Skin of body (tissue), 1 donor: ENCODE measurements at regions not wholly inside any gene's neighbourhood (a gene's known extent, or its start where the extent isn't known, plus 50 kb on each side); places are given as distances from the start of the nearest gene placed in this dataset.

Experiments
- DNase-seq: peaks from one replicate; lab custom pipeline; 2025; lab: John Stamatoyannopoulos, UW

- DNase-seq: no peak
These were observed 243.9 kb downstream of the NR4A2 start for GRCh38 chr2:156088587-156088986.

- no peak for DNase-seq
These were observed 244.6 kb downstream of the NR4A2 start for GRCh38 chr2:156087875-156088274.

- no peak for DNase-seq
These were observed 248.6 kb downstream of the NR4A2 start for GRCh38 chr2:156083763-156084493.

GRCh38 chr2:156079845-156080244 lies 252.7 kb downstream of the NR4A2 start:
- DNase-seq: no peak

GRCh38 chr2:156077041-156077742 lies 255.3 kb downstream of the NR4A2 start:
- no peak for DNase-seq

GRCh38 chr2:156065912-156066311 lies 266.6 kb downstream of the NR4A2 start:
- DNase-seq: no peak

GRCh38 chr2:156064540-156064939 lies 268.0 kb downstream of the NR4A2 start:
- DNase-seq: no peak

GRCh38 chr2:156057647-156058046 lies 274.9 kb downstream of the NR4A2 start:
- DNase-seq: no peak

GRCh38 chr2:156054983-156055382 lies 277.5 kb downstream of the NR4A2 start:
- DNase-seq: no peak

- no peak for DNase-seq
These were observed 285.6 kb downstream of the NR4A2 start for GRCh38 chr2:156046900-156047299.

- DNase-seq: no peak
These were observed 289.6 kb downstream of the NR4A2 start for GRCh38 chr2:156042895-156043294.

GRCh38 chr2:156038021-156038420 lies 294.5 kb downstream of the NR4A2 start:
- DNase-seq: no peak

- no peak for DNase-seq
These were observed 295.0 kb downstream of the NR4A2 start for GRCh38 chr2:156037482-156037881.

- no peak for DNase-seq
These were observed 301.4 kb downstream of the NR4A2 start for GRCh38 chr2:156031121-156031520.

GRCh38 chr2:156023229-156023869 lies 309.2 kb downstream of the NR4A2 start:
- no peak for DNase-seq

GRCh38 chr2:156021146-156022040 lies 311.1 kb downstream of the NR4A2 start:
- no peak for DNase-seq

GRCh38 chr2:156019341-156019740 lies 313.2 kb downstream of the NR4A2 start:
- no peak for DNase-seq

- peak; percentile 6 for DNase-seq
These were observed 315.1 kb downstream of the NR4A2 start for GRCh38 chr2:156017341-156017885.

- no peak for DNase-seq
These were observed 323.2 kb downstream of the NR4A2 start for GRCh38 chr2:156009293-156009692.

GRCh38 chr2:156006721-156007618 lies 325.6 kb downstream of the NR4A2 start:
- no peak for DNase-seq
